ENCODE measurements at regions not wholly inside any gene's neighbourhood (a gene's known extent, or its start where the extent isn't known, plus 50 kb on each side); places are given as distances from the start of the nearest gene placed in this dataset.

DNA sequence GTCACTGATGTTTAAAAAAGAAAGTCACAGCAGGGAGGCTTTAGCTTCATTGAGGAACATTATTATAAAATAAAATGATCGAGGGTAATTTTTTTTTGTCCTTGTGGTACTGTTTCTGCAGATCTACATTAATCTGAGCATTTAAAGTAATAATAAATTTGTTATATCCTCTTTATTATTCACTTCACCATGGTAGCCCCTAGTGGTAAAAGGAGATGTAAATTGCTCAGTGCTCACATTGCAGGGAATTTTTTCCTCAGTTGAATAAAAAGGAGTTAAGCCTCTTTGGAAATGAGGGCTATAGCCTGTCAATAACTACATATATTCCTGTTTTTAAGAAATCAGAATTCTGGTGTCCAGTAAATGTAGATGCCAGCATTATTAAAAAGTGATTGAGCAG lies 99.7 kb upstream of the VPREB1 start:
- no peak for DNase-seq

DNA sequence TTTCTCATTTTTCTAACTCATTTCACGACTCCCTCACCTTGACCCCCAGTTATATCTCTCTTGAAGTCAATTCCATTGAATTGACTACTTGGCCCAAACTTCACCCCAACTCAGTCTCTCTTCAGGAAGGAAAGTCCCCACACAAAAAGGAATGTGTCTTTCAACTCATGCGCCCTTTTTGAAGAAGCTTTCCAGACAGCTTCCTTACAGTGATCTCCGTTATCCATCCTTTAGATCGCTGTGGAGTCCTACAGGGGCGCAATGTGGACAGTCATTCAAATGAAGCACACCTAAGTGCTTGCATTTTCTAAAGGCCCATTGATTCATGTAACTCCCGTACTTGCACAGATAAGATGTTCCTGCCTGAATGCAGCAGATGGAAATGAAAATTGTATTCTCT lies 101.1 kb upstream of the VPREB1 start:
- DNase-seq, result no peak

DNA sequence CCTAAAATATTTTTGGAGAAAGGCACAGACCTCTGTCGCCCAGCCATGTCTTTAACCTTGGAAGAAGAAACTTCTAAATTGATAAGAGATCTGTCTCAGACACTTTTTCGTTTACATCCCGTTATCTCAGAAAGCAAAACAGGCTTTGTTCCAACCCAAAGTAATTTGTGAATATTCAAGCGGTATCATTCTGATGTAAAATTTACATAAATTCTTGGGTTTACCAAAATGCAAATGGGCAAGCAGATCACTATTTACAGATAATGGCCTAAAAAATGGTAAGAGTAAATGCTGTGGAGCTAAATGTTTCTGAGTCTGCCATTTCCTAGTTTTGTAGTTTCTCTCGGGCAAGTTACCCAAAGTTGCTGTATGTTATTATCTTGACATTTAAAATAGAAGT lies 101.9 kb upstream of the VPREB1 start:
- no peak for DNase-seq

DNA sequence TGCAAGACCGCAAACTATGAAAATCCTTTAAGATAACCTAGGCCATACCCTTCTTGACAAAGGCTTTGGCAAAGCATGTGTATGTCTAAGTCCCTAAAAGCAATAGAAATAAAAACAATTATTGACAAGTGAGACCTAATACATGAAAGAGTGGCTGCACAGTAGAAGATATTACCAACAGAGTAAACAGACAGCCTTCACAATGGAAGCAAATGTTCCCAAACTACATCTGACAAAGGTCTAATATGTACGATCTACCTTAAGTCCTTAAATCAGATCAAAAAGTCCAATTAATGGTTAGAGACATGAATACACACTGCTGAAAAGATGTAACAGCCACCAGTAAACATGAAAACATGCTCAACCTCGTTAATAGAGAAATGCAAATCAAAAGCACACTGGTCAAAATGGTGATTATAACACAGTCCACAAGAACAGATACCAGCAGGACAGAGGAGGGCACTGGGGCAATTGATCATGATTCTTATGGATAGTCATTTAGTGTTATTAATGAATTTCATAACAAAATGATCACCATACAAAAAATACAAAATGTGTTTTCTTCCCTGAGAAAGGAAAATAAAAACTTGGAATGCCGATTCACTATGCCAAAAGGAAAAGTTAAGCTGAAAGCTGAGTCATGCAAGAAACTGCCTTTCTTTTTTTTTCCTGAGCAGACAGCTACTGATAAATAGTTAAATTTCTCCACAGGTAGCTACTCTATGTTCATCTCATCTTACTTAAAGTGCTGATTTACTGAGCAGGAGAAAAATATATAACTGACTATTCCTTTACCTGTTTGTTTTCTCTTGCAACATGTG lies 102.6 kb upstream of the VPREB1 start:
- no peak for DNase-seq

DNA sequence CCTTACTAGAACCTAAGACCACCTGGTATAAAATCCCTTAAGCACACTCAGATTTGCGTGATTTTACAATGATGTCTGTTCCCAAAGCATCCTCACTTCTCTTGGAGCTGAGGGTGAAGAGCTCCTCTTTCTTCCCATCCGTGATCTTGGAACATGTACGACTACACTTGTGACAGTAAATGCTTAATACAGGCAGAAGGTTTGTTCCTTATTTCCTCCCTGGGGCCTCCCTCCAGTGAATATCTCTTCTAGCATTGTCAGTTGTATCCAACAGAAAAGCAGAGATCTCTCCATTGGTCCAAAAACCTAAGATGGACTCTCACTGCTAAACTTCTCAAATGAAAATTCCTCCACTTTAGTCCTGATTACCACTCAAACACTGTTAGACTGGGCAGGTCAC lies 103.6 kb upstream of the VPREB1 start:
- DNase-seq, result no peak

DNA sequence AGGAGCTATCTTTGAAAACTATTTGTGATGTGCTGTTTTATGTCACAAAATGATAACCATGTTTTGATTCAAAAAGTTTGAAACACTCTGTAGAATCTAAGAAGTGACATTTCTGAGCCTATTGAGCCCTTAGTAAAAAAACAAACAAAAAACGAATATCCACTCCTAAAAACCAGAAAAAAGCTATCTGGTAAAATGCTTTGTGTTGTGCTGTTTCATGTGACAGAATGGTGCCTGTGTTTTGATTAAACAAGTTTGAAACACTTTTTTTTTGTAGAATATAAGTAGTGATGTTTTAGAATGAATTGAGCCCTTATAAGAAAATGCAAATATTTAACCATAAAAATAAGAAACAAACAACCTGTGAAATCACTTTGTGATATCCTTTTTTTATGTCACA lies 105.2 kb upstream of the VPREB1 start:
- DNase-seq, result no peak

DNA sequence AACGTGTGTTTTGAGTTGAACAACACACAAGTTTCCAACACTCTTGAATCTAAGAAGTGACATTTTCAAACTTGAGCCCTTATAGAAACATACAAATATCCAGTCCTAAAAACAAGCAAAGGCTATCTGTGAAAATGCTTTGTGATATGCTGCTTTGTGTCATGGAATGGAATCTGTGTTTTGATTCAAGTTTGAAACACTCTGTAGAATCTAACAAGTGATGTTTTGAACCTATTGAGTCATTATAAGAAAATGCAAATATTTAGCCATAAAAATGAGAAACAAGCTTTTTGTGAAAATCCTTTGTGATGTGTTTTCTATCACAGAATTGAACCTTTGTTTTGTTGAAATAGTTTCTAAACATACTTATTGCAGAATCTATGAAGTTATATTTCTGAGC lies 105.7 kb upstream of the VPREB1 start:
- DNase-seq, result no peak

DNA sequence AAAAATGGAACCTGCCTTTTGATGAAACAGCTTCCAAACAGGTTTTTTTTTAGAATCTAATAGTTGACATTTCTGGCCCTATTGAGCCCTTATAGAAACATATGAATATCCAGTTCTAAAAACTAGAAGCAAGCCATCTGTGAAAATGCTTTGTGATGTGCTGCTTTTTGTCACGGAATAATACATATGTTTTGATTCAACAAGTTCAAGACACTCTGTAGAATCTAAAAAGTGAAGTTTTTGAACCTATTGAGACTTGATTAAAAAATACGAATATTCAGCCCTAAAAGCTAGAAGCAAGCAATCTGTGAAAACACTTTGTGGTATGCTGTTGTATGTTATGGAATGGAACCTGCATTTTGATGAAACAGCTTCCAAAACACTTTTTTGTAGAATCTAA lies 106.7 kb upstream of the VPREB1 start:
- no peak for DNase-seq

DNA sequence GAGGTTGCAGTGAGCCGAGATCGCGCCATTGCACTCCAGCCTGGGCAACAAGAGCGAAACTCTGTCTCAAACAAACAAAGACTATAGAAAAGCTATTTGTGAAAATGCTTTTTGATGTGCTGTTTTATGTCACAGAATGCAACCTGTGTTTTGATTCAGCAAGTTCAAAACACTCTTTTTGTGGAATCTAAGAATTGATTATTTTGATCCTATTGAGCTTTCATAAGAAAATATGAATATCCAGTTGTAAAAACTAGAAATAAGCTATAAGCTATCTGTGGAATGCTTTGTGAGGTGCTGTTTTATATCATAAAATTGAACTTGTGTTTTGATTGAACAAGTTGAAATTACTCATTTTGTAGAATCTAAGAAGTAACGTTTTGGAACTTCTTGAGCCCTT lies 110.7 kb upstream of the VPREB1 start:
- DNase-seq, result no peak

DNA sequence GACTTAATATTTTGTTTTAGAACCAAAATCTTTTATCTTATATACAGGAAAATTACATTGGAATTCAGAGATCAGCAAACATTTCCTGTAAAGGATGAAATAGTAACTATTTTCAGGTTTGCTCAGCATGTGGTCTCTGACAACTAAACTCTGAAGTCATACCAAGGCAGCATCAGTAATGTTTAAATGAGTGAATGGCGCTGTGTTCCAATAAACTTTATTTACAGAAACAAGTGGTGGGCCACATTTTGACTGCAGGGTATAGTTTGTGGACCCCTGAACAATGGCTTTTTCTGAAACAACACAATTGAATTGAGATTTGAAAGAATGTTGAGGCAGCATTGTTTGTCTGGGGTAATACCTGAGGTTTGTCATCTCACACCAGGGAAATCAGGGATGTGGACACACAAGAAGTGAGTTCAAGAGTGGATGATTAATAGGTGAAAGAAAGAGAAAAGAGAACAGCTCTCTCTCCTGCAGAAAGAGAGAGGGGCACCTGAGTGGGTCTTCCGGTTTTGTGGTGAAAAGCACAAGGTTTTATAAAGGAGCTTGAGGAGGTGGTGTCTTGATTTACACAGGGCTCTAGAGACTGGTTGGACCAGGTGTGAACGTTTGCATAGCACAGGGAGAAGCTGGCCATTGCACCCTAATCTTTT lies 113.5 kb upstream of the VPREB1 start:
- DNase-seq, result no peak

DNA sequence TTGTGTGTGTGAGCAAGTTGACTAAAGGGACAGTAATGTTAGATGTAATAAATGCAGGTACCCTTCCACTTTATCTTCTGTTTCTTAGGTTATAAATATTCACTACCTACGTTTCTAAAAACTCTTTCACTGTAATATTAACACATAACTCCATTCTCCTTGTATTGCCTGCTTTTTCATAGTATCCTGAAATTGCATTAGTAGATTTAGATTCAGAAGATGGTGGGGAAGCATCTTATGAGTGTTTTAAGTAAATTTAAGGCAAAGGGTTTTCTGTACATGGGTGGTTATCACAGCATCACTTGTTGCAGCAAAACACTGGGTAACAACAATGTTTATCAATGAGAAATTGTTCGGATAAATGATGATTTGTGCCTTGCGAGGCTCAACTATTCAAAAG lies 115.2 kb upstream of the VPREB1 start:
- no peak for DNase-seq

DNA sequence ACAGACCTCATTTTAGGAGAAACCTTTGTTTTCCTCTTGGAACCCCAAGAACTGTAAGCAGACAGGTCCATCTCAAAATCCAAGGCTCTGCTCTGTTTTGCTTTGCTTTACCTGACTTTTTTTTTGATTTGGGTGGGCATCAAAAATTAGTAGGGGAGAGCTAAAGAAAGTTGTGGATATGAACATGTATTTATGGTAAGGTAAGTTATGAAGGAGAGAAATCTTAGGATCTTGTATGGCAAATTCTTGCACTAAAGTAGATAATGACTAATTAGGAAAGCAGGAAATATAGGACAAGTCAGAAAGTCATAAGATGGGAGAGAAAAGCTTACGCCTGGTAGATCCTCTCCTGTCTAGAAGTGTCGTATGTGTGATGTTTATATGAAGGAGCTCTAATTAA lies 116.1 kb upstream of the VPREB1 start:
- DNase-seq, result no peak

DNA sequence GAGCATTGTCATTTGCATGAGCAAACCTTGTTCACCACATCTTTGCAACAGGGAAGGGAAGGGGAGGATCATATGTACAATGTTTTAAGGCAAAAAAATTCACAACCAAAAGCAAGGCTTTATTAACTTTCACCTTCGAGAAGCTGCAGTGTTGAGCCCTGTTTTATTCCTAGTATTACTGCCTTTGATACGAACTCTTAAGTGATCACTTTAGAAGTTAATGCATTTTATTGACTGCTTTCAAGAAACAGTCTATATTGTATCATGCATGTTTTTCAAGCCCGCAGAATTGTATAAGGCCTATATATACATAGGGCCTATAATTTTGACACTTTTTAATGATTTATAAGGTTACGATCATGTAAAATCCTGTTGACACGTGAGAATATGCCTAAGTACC lies 117.5 kb upstream of the VPREB1 start:
- no peak for DNase-seq

DNA sequence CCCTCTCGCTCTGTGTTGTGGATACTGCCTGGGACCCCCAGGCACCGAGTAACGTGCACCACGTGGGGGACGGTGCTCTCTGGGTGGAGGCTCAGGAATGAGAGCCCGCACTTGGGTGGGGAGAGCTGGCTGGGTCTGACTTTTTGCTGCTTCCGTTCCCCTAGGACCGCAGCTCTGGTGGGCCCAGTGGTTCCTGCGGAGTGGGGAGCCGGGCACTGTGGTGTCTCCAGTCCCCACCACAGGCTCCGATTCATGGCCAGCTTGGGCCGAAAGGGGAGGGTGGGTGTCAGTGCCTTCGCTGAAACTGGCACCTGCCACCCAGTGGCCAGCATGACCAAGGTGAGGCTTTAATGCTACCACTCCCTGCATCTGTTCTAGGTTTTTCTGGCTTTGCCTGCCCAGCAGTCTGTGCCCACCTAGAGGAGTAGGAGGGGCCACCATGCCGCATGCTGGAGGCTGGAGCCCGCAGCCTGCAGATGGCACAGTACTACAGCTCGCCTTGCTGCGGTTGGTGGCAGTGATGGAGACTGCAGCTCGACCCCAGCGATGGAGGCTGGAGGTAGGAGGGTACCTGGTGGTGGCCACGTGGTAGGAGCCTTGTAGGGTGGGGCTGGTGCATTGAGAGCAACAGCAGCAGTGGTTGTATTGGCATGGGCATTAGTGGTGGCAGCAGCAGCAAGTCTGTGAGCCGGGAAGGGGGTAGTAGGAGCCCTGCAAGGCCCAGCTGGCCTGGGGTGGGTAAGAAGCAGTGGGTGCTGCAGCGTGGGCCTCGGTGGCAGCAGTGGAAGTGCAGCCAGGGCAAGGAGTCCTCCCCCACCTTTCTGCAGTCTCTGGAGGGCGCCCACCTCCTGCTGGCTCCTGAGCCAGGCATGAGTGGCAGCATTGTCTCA lies 118.8 kb upstream of the VPREB1 start:
- no peak for DNase-seq

DNA sequence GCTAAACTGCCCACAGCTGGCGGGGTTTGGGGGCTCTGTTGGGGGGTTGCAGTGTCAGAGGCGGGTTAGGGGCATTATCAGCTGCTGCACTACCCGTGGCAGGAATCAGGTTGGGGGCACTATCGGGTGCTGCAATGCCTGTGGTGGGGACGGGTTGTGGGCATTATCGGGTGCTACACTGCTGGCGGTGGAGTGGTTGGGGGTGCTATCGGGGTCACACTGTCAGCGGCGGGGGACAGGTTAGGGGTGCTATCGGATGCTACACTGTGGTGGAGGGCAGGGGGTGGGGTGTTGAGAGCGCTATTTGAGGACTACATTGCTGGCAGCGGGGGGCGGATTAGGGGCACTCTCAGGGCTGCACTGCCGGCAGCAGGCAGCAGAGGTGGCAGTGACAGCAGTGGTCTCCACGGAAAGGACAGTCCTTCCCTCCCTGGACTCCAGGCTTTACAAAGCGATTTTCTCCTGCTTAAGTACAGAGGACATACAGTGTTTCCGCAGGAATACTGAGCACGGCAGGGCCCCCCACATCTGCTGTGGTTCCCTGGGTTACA lies 119.5 kb upstream of the VPREB1 start:
- no peak for DNase-seq

DNA sequence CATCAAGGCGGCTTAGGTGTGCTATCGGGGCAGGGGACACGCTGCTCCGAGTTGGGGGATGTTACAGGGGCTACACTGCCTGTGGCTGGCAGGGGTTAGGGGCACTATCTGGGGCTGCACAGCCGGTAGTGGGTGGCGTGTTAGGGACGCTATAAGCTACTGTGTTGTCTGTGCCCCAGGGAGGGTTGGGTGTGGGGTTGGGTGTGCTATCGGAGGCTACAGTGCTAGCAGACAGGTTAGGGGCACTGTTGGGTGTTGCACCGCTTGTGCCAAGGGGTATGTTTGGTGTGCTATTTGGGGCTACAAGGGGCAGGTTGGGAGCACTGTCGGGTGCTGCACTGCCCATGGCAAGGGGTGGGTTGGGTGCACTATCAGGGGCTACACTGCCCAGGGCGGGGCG lies 120.2 kb upstream of the VPREB1 start:
- DNase-seq, result no peak

DNA sequence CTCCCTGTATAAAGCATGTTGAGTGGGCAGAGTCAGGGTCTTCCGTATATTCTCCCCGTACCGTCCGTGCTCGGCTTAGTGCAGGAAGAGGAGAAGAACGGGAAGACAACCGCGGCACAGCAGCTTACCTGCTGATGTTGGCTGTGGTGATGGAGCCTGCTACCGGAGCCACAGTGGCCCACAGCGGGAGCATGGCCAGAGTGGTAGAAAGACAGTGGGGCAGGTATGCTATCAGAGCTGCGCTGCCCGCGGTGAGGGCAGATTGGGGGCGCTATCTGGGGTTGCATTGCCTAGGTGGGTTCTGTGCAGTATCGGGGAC lies 120.7 kb upstream of the VPREB1 start:
- no peak for DNase-seq

DNA sequence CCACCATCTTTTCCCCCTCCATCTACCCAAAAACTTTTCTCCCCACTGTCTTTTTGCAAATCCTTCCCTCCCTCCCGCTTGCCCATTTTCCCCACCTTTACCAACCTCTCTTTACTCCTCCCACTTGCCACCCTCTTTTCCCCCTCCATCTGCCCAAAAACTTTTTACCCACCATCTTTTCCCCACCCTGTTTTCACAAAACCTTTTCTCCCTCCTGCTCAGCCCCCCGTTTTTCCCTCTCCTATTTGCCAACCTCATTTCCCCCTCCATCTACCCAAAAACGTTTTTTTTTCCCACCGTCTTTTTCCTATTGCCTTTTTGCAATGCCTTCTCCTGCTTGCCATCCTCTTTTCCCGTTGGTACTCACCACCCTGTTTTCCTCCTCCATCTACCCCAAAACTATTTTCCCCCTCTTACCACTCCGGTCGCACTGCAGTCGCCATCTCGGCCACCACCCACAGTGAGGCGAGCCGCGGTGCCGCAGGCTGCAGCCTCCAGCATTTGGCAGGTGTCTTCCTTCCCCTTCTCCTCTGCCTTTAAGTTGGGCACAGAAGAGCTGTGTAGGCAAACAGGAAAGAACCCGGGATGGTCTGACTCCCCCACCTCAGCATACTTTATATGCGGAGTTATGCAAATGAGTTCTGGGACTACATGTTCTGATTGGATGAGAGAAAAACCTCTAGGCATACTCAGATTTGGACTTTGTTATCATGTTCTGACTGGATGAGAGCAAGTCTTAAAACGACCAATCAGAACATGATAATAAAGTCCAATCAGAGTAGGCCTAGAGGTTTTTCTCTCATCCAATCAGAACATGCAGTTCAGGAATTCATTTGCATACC lies 121.2 kb upstream of the VPREB1 start:
- DNase-seq, result no peak

DNA sequence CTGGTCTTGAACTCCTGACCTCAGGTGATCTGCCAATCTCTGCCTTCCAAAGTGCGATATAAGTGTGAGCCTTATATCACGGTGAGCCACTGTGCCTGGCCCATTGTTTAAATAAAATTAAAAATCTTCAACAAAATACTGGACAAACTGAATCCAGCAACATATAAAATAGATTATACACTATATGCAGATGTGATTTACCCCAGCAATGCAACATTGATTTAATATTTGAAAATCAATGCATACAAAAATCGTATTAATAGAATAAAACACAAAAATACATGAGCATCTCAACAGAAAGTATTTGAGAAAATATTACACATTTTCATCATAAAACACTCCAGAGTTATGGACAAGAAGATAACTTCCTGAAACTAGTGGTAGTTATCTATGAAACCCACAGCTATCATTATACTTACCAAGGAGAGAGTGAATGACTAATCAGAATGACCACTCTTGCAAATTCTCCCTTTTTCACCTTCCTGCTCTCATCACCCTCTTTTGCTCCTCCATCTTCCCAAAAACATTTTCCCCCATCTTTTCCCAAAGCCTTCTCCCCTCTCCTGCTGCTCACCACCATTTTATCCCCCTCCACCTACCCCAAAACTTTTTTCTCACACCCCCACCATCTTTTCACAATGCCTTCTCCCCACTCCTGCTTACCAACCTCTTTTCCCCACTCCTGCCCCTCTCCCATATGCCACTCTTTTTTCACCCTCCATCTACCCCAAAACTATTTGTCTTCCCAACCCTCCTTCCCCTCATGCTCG lies 122.1 kb upstream of the VPREB1 start:
- DNase-seq, result no peak

DNA sequence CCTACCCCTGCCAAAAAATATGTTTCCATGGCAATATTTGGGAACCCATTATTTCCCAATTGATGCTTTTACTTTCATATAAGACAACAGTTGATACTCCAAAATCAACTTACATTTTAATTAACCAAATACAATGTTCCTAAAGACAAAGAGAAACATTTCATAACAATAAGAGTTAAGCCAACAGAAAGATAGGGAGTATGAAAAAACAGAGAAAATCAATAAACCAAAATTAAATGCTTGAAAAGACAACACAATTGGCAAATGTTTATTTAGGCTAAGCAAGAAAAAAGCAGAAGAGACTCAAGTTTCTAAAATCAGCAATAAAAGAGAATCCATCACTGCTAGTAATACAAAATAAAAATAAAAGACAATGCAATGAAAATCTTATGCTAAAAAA lies 123.1 kb upstream of the VPREB1 start:
- DNase-seq, result no peak

DNA sequence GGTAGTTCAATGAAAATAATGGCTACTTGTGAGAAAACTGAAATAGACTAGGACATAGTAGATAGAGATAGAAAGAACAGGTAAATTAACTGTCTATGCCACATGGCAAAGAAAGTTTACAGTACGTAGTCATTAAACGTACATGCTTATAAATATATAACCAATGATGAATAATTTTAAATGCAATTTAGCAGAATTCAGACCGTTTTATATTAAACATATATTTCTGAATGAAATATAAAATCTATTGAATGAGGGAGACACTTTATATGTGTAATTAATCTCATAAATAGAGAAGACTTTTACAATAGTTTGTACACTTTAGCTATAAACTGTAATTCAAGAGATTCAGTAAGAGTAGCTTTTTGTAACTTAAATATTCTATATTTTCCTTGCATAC lies 124.4 kb upstream of the VPREB1 start:
- DNase-seq, result no peak

DNA sequence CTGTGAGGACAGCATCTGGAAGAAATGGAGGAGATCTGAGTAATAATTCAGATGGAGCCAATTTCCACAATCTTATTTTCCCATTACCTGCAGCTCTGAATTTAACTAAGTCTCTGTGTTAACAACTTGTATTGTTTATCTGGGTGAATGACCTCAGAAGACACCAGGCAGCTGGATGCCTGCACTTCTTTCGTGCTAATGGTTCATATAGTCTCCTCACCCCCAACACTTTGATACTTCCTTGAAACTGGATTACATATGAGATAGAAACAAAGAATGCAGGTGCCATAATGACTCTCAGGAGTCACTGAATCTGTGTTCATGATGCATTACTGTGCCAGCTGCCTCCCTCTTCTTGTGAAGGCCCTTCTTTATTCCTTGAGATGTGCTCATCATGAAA lies 125.6 kb upstream of the VPREB1 start:
- DNase-seq, result no peak
